ENCODE measurements at regions not wholly inside any gene's neighbourhood (a gene's known extent, or its start where the extent isn't known, plus 50 kb on each side); places are given as distances from the start of the nearest gene placed in this dataset.
A peak's percentile ranks its signal among the peaks of the same experiment; 100 is the strongest.
"Not testable (repeated sequence)": the region's sequence is repeated elsewhere in the genome, so short reads cannot be mapped to it uniquely, and the experiment has no call there.

GRCh38 chr14:59026640-59027039 lies 161.8 kb upstream of the DAAM1 start:
- not testable (repeated sequence) for DNase-seq; H3K4me1 ChIP-seq (ENCODE audit: control insufficient read depth in 1 of 2, insufficient read depth in 2 of 2, low read length in 2 of 2); H3K27me3 ChIP-seq (ENCODE audit: control insufficient read depth in 1 of 2, insufficient read depth in 2 of 2, low read length in 1 of 2); H3K27ac ChIP-seq (ENCODE audit: low read depth in 1 of 2, low read length in 2 of 2); H3K36me3 ChIP-seq (ENCODE audit: control insufficient read depth in 1 of 2, insufficient read depth in 2 of 2, low read length in 1 of 2); H3K9me3 ChIP-seq (ENCODE audit: control insufficient read depth, low read length); H3K4me3 ChIP-seq (ENCODE audit: low read length in 2 of 2); ATAC-seq (ENCODE audit: low FRiP score)
- WGBS, 2 donors, result 95 to 100% methylated on average over 1 of the region's 1 CpG
- intact Hi-C loops (cut with DNase I), result loop anchor here in 1 of 2 donors (10.0 kb wide), 1 partner anchor 392 kb away; the partner anchor contains the start of gene DACT1

- DNase-seq, result peak; percentile 72 to 80
- intact Hi-C loops (cut with DNase I), result loop anchor here in 1 of 2 donors (10.0 kb wide), 1 partner anchor 394 kb away; the partner anchor contains the start of gene DACT1
- Histone ChIP-seq H3K9me3 (ENCODE audit: control insufficient read depth, low read length) (no peaks in the 10 kb centered on the region), H3K4me1 (ENCODE audit: control insufficient read depth in 1 of 2, insufficient read depth in 2 of 2, low read length in 2 of 2) (no peaks in the 10 kb centered on the region), H3K36me3 (ENCODE audit: control insufficient read depth in 1 of 2, insufficient read depth in 2 of 2, low read length in 1 of 2) (no peaks in the 10 kb centered on the region), H3K4me3 (ENCODE audit: low read length in 2 of 2) (no peak overlapping the region), H3K27ac (ENCODE audit: low read depth in 1 of 2, low read length in 2 of 2) (no peak overlapping the region), H3K27me3 (ENCODE audit: control insufficient read depth in 1 of 2, insufficient read depth in 2 of 2, low read length in 1 of 2) (no peaks in the 10 kb centered on the region)
- 0% methylated on average over 5 of the region's 5 CpGs for WGBS, 2 donors
- peak; percentile 83 for ATAC-seq (ENCODE audit: low FRiP score)
Observed at GRCh38 chr14:59028476-59029202, 159.8 kb upstream of the DAAM1 start.

GRCh38 chr14:59032826-59033225 lies 155.6 kb upstream of the DAAM1 start:
- no peak for DNase-seq
- ATAC-seq (ENCODE audit: low FRiP score), result no peak
- intact Hi-C loops (cut with DNase I), result loop anchor here in 1 of 2 donors (10.0 kb wide), 1 partner anchor 528 kb away; no protein-coding TSS in a partner anchor
- Histone ChIP-seq H3K27ac (ENCODE audit: low read depth in 1 of 2, low read length in 2 of 2) (no peak overlapping the region), H3K9me3 (ENCODE audit: control insufficient read depth, low read length) (no peaks in the 10 kb centered on the region), H3K4me3 (ENCODE audit: low read length in 2 of 2) (no peak overlapping the region), H3K27me3 (ENCODE audit: control insufficient read depth in 1 of 2, insufficient read depth in 2 of 2, low read length in 1 of 2) (no peaks in the 10 kb centered on the region), H3K4me1 (ENCODE audit: control insufficient read depth in 1 of 2, insufficient read depth in 2 of 2, low read length in 2 of 2) (no peaks in the 10 kb centered on the region), H3K36me3 (ENCODE audit: control insufficient read depth in 1 of 2, insufficient read depth in 2 of 2, low read length in 1 of 2) (no peaks in the 10 kb centered on the region)

GRCh38 chr14:59036134-59036533 lies 152.3 kb upstream of the DAAM1 start:
- no peaks in the 10 kb centered on the region for H3K9me3 ChIP-seq (ENCODE audit: control insufficient read depth, low read length)
- WGBS, 2 donors, result 68 to 78% methylated on average over 2 of the region's 2 CpGs
- ATAC-seq (ENCODE audit: low FRiP score) (no peak), DNase-seq (no peak)
- intact Hi-C loops (cut with DNase I), result loop anchor here in 1 of 2 donors (10.0 kb wide), 1 partner anchor 531 kb away; no protein-coding TSS in a partner anchor
- no peak overlapping the region for H3K27ac ChIP-seq (ENCODE audit: low read depth in 1 of 2, low read length in 2 of 2)
- no peaks in the 10 kb centered on the region for H3K27me3 ChIP-seq (ENCODE audit: control insufficient read depth in 1 of 2, insufficient read depth in 2 of 2, low read length in 1 of 2)
- no peak overlapping the region for H3K4me3 ChIP-seq (ENCODE audit: low read length in 2 of 2)
- no peaks in the 10 kb centered on the region for H3K4me1 ChIP-seq (ENCODE audit: control insufficient read depth in 1 of 2, insufficient read depth in 2 of 2, low read length in 2 of 2)
- no peaks in the 10 kb centered on the region for H3K36me3 ChIP-seq (ENCODE audit: control insufficient read depth in 1 of 2, insufficient read depth in 2 of 2, low read length in 1 of 2)

GRCh38 chr14:59037086-59037485 lies 151.4 kb upstream of the DAAM1 start:
- DNase-seq (no peak), ATAC-seq (ENCODE audit: low FRiP score) (no peak)
- no peaks in the 10 kb centered on the region for H3K9me3 ChIP-seq (ENCODE audit: control insufficient read depth, low read length)
- no peak overlapping the region for H3K27ac ChIP-seq (ENCODE audit: low read depth in 1 of 2, low read length in 2 of 2)
- no peak overlapping the region for H3K4me3 ChIP-seq (ENCODE audit: low read length in 2 of 2)
- intact Hi-C loops (cut with DNase I), result loop anchor here in 1 of 2 donors (10.0 kb wide), 1 partner anchor 532 kb away; no protein-coding TSS in a partner anchor
- no peaks in the 10 kb centered on the region for H3K27me3 ChIP-seq (ENCODE audit: control insufficient read depth in 1 of 2, insufficient read depth in 2 of 2, low read length in 1 of 2)
- no peaks in the 10 kb centered on the region for H3K36me3 ChIP-seq (ENCODE audit: control insufficient read depth in 1 of 2, insufficient read depth in 2 of 2, low read length in 1 of 2)
- H3K4me1 ChIP-seq (ENCODE audit: control insufficient read depth in 1 of 2, insufficient read depth in 2 of 2, low read length in 2 of 2), result no peaks in the 10 kb centered on the region
- whole genome bisulfite sequencing, 2 donors, result 88 to 89% methylated on average over 3 of the region's 3 CpGs

GRCh38 chr14:59037620-59038019 lies 150.8 kb upstream of the DAAM1 start:
- Histone ChIP-seq H3K27ac (ENCODE audit: low read depth in 1 of 2, low read length in 2 of 2) (no peak overlapping the region), H3K4me1 (ENCODE audit: control insufficient read depth in 1 of 2, insufficient read depth in 2 of 2, low read length in 2 of 2) (no peaks in the 10 kb centered on the region), H3K27me3 (ENCODE audit: control insufficient read depth in 1 of 2, insufficient read depth in 2 of 2, low read length in 1 of 2) (no peaks in the 10 kb centered on the region), H3K9me3 (ENCODE audit: control insufficient read depth, low read length) (no peaks in the 10 kb centered on the region), H3K36me3 (ENCODE audit: control insufficient read depth in 1 of 2, insufficient read depth in 2 of 2, low read length in 1 of 2) (no peaks in the 10 kb centered on the region), H3K4me3 (ENCODE audit: low read length in 2 of 2) (no peak overlapping the region)
- WGBS, 2 donors, result 90 to 95% methylated on average over 4 of the region's 4 CpGs
- intact Hi-C loops (cut with DNase I), result loop anchor here in 1 of 2 donors (10.0 kb wide), 1 partner anchor 533 kb away; no protein-coding TSS in a partner anchor
- ATAC-seq (ENCODE audit: low FRiP score) (no peak), DNase-seq (no peak)

- ATAC-seq (ENCODE audit: low FRiP score), result no peak
- no peaks in the 10 kb centered on the region for H3K9me3 ChIP-seq (ENCODE audit: control insufficient read depth, low read length)
- intact Hi-C loops (cut with DNase I), result loop anchor here in 1 of 2 donors (10.0 kb wide), 1 partner anchor 534 kb away; no protein-coding TSS in a partner anchor
- no peak for DNase-seq
- H3K4me3 ChIP-seq (ENCODE audit: low read length in 2 of 2), result no peak overlapping the region
- no peak overlapping the region for H3K27ac ChIP-seq (ENCODE audit: low read depth in 1 of 2, low read length in 2 of 2)
- H3K36me3 ChIP-seq (ENCODE audit: control insufficient read depth in 1 of 2, insufficient read depth in 2 of 2, low read length in 1 of 2), result no peaks in the 10 kb centered on the region
- no peaks in the 10 kb centered on the region for H3K4me1 ChIP-seq (ENCODE audit: control insufficient read depth in 1 of 2, insufficient read depth in 2 of 2, low read length in 2 of 2)
- H3K27me3 ChIP-seq (ENCODE audit: control insufficient read depth in 1 of 2, insufficient read depth in 2 of 2, low read length in 1 of 2), result no peaks in the 10 kb centered on the region
- WGBS, 2 donors, result 96% methylated on average over 4 of the region's 4 CpGs
Observed at GRCh38 chr14:59038746-59039145, 149.7 kb upstream of the DAAM1 start.

- DNase-seq (no peak), ATAC-seq (ENCODE audit: low FRiP score) (no peak)
- no peaks in the 10 kb centered on the region for H3K4me1 ChIP-seq (ENCODE audit: control insufficient read depth in 1 of 2, insufficient read depth in 2 of 2, low read length in 2 of 2)
- intact Hi-C loops (cut with DNase I), result no loop called here
- H3K4me3 ChIP-seq (ENCODE audit: low read length in 2 of 2), result no peak overlapping the region
- H3K9me3 ChIP-seq (ENCODE audit: control insufficient read depth, low read length), result no peaks in the 10 kb centered on the region
- no peaks in the 10 kb centered on the region for H3K36me3 ChIP-seq (ENCODE audit: control insufficient read depth in 1 of 2, insufficient read depth in 2 of 2, low read length in 1 of 2)
- H3K27ac ChIP-seq (ENCODE audit: low read depth in 1 of 2, low read length in 2 of 2), result no peak overlapping the region
- no peaks in the 10 kb centered on the region for H3K27me3 ChIP-seq (ENCODE audit: control insufficient read depth in 1 of 2, insufficient read depth in 2 of 2, low read length in 1 of 2)
- WGBS, 2 donors, result 97% methylated on average over 3 of the region's 3 CpGs
Observed at GRCh38 chr14:59041308-59041707, 147.2 kb upstream of the DAAM1 start.

- Histone ChIP-seq H3K4me3 (ENCODE audit: low read length in 2 of 2) (no peak overlapping the region), H3K27me3 (ENCODE audit: control insufficient read depth in 1 of 2, insufficient read depth in 2 of 2, low read length in 1 of 2) (no peaks in the 10 kb centered on the region), H3K9me3 (ENCODE audit: control insufficient read depth, low read length) (no peaks in the 10 kb centered on the region), H3K4me1 (ENCODE audit: control insufficient read depth in 1 of 2, insufficient read depth in 2 of 2, low read length in 2 of 2) (no peaks in the 10 kb centered on the region), H3K36me3 (ENCODE audit: control insufficient read depth in 1 of 2, insufficient read depth in 2 of 2, low read length in 1 of 2) (no peaks in the 10 kb centered on the region), H3K27ac (ENCODE audit: low read depth in 1 of 2, low read length in 2 of 2) (no peak overlapping the region)
- intact Hi-C loops (cut with DNase I), result no loop called here
- no peak for ATAC-seq (ENCODE audit: low FRiP score)
- 90 to 91% methylated on average over 6 of the region's 6 CpGs for WGBS, 2 donors
- DNase-seq, result no peak
Observed at GRCh38 chr14:59044707-59045106, 143.8 kb upstream of the DAAM1 start.
